A673 (cell line): ENCODE measurements at regions not wholly inside any gene's neighbourhood (a gene's known extent, or its start where the extent isn't known, plus 50 kb on each side); places are given as distances from the start of the nearest gene placed in this dataset.

ENCODE experiments used
- EZH2 ChIP-seq: fragments of 200-600 bp; sonication (generic); IDR thresholded peaks from 2 replicates; pipeline ENCODE4 v1.6.1; 2017; ENCODE audit warnings: borderline replicate concordance, low read depth, mild to moderate bottlenecking, mixed read lengths, antibody characterized with exemption, low read length; ENCODE audit not compliant: poor library complexity, severe bottlenecking
- TF ChIP-seq, protein P1 (sequence below): fragments of 300-800, 200-600 bp; sonication (generic); conservative IDR thresholded peaks from 2 replicates; pipeline ENCODE4 v1.5.1; 2017; ENCODE audit warnings: low read depth, mild to moderate bottlenecking, antibody characterized with exemption, low read length, moderate library complexity, mixed read lengths

DNA sequence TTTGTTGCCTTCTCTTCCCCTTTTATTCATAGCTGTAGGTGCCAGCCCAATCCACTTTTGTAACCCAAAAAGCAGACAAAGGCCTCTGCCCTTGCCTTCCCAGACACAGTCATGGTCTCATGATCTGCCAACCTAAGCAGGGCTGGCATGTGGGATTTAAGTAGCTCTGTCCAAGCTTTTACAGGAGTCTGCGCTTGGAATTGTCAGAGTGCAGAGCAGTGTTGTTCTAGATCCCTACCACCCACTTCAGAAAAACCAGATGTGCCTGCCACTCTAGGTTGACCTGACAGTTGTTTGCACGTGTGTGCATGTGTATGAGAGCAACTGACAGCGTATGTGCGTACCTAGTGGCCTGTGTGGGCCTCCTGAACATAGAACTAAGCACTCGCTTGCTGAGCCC is 87.8 kb upstream of the SPRY4 start:
- TF ChIP-seq, protein P1, sequence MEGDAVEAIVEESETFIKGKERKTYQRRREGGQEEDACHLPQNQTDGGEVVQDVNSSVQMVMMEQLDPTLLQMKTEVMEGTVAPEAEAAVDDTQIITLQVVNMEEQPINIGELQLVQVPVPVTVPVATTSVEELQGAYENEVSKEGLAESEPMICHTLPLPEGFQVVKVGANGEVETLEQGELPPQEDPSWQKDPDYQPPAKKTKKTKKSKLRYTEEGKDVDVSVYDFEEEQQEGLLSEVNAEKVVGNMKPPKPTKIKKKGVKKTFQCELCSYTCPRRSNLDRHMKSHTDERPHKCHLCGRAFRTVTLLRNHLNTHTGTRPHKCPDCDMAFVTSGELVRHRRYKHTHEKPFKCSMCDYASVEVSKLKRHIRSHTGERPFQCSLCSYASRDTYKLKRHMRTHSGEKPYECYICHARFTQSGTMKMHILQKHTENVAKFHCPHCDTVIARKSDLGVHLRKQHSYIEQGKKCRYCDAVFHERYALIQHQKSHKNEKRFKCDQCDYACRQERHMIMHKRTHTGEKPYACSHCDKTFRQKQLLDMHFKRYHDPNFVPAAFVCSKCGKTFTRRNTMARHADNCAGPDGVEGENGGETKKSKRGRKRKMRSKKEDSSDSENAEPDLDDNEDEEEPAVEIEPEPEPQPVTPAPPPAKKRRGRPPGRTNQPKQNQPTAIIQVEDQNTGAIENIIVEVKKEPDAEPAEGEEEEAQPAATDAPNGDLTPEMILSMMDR, result no peak
- TF ChIP-seq EZH2, result no peak
